GM19372 (cell line): ENCODE measurements at regions not wholly inside any gene's neighbourhood (a gene's known extent, or its start where the extent isn't known, plus 50 kb on each side); places are given as distances from the start of the nearest gene placed in this dataset.
"Not testable (repeated sequence)": the region's sequence is repeated elsewhere in the genome, so short reads cannot be mapped to it uniquely, and the experiment has no call there.

ENCODE experiments used
- ATAC-seq: cut with Tn5 transposase; IDR thresholded peaks from one replicate; pipeline ENCODE4 v1.9.1; 2021; ENCODE audit warnings: mild to moderate bottlenecking, low read depth, moderate library complexity; ENCODE audit not compliant: unreplicated experiment

GRCh38 chrX:135632353-135632752 lies 81.1 kb upstream of the CT45A1 start:
- peak; percentile 59 for ATAC-seq

GRCh38 chrX:135639066-135639780 lies 74.2 kb upstream of the CT45A1 start:
- no peak for ATAC-seq

- no peak for ATAC-seq
Measured at GRCh38 chrX:135643916-135644315, 69.5 kb upstream of the CT45A1 start.

GRCh38 chrX:135644624-135645023 lies 68.8 kb upstream of the CT45A1 start:
- ATAC-seq, result no peak

GRCh38 chrX:135649029-135649428 lies 64.4 kb upstream of the CT45A1 start:
- ATAC-seq, result no peak

GRCh38 chrX:135649561-135649960 lies 63.9 kb upstream of the CT45A1 start:
- ATAC-seq, result no peak

- ATAC-seq, result no peak
Measured at GRCh38 chrX:135651647-135652295, 61.7 kb upstream of the CT45A1 start.

- no peak for ATAC-seq
Measured at GRCh38 chrX:135652602-135653001, 60.8 kb upstream of the CT45A1 start.

GRCh38 chrX:135657952-135658654 lies 55.3 kb upstream of the CT45A1 start:
- not testable (repeated sequence) for ATAC-seq
